HG03575 (cell line): ENCODE measurements at regions not wholly inside any gene's neighbourhood (a gene's known extent, or its start where the extent isn't known, plus 50 kb on each side); places are given as distances from the start of the nearest gene placed in this dataset.
"Not testable (repeated sequence)": the region's sequence is repeated elsewhere in the genome, so short reads cannot be mapped to it uniquely, and the experiment has no call there.

Experiments
- ATAC-seq: cut with Tn5 transposase; IDR thresholded peaks from one replicate; pipeline ENCODE4 v1.9.1; 2021; ENCODE audit not compliant: unreplicated experiment, insufficient number of reproducible peaks, low FRiP score; ENCODE audit errors: extremely low read depth

- no peak for ATAC-seq
These were observed 1444.1 kb downstream of the SLITRK5 start for GRCh38 chr13:89115307-89115706.

GRCh38 chr13:89136678-89137077 lies 1465.5 kb downstream of the SLITRK5 start:
- ATAC-seq = no peak

- no peak for ATAC-seq
These were observed 1479.2 kb downstream of the SLITRK5 start for GRCh38 chr13:89150362-89150761.

GRCh38 chr13:89153941-89154340 lies 1482.8 kb downstream of the SLITRK5 start:
- no peak for ATAC-seq

- ATAC-seq = no peak
These were observed 1491.9 kb downstream of the SLITRK5 start for GRCh38 chr13:89163096-89163495.

GRCh38 chr13:89165685-89166084 lies 1494.5 kb downstream of the SLITRK5 start:
- no peak for ATAC-seq

- ATAC-seq = no peak
These were observed 1498.8 kb downstream of the SLITRK5 start for GRCh38 chr13:89169951-89170350.

GRCh38 chr13:89181041-89181440 lies 1509.9 kb downstream of the SLITRK5 start:
- ATAC-seq = no peak

GRCh38 chr13:89199138-89199537 lies 1528.0 kb downstream of the SLITRK5 start:
- no peak for ATAC-seq

GRCh38 chr13:89204435-89204834 lies 1533.3 kb downstream of the SLITRK5 start:
- no peak for ATAC-seq

GRCh38 chr13:89205856-89206520 lies 1534.8 kb downstream of the SLITRK5 start:
- no peak for ATAC-seq

GRCh38 chr13:89212186-89212585 lies 1541.0 kb downstream of the SLITRK5 start:
- no peak for ATAC-seq

GRCh38 chr13:89214185-89214584 lies 1543.0 kb downstream of the SLITRK5 start:
- ATAC-seq = no peak

GRCh38 chr13:89215319-89215718 lies 1544.1 kb downstream of the SLITRK5 start:
- not testable (repeated sequence) for ATAC-seq

GRCh38 chr13:89217813-89218212 lies 1546.6 kb downstream of the SLITRK5 start:
- ATAC-seq = no peak

GRCh38 chr13:89221557-89222158 lies 1550.5 kb downstream of the SLITRK5 start:
- no peak for ATAC-seq

GRCh38 chr13:89227356-89227755 lies 1556.2 kb downstream of the SLITRK5 start:
- ATAC-seq = no peak

GRCh38 chr13:89238496-89238895 lies 1567.3 kb downstream of the SLITRK5 start:
- no peak for ATAC-seq

- no peak for ATAC-seq
These were observed 1568.4 kb downstream of the SLITRK5 start for GRCh38 chr13:89239361-89240127.

- no peak for ATAC-seq
These were observed 1584.8 kb downstream of the SLITRK5 start for GRCh38 chr13:89255844-89256406.
